ENCODE measurements at regions not wholly inside any gene's neighbourhood (a gene's known extent, or its start where the extent isn't known, plus 50 kb on each side); places are given as distances from the start of the nearest gene placed in this dataset.

DNA sequence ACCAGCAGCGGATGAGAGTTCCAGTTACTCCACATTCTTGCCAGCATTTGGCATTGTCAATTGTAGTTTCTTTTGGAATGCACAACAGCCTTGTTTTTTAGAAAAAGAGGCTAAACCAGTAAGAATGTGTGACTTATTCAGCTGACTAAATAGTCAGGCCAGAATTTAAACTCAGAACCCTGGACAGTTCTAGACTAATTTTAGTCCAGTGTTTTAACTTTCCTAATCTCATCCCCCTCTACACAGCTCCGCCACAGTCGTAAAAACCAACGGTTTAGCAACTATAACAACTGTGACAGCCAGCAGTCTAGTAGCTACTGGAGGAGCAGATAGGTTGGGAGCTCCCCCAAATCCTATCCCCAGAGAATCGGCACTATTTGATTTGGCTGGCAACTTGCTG, 103.7 kb downstream of the FOXD1 start:
- TF ChIP-seq CTCF (IDR thresholded peaks at IDR 0.05; ENCODE audit: unreplicated experiment), result no peak
- H3K36me3 Mint-ChIP-seq (ENCODE audit: low read depth, unreplicated experiment), result peaks cover 7% of the 10 kb centered on the region
- H3K4me3 Mint-ChIP-seq (ENCODE audit: unreplicated experiment), result no peak overlapping the region
- no peaks in the 10 kb centered on the region for H3K4me1 Mint-ChIP-seq (ENCODE audit: unreplicated experiment)
- H3K9me3 Mint-ChIP-seq (ENCODE audit: unreplicated experiment), result peaks cover 15% of the 10 kb centered on the region
- H3K27me3 Mint-ChIP-seq (ENCODE audit: unreplicated experiment), result no peaks in the 10 kb centered on the region
- H3K27ac Mint-ChIP-seq (ENCODE audit: unreplicated experiment), result no peak overlapping the region
- DNase-seq (ENCODE audit: low spot score), result no peak

- TF ChIP-seq CTCF (IDR thresholded peaks at IDR 0.05; ENCODE audit: unreplicated experiment), result no peak
- Mint-ChIP-seq H3K27ac (ENCODE audit: unreplicated experiment) (no peak overlapping the region), H3K4me3 (ENCODE audit: unreplicated experiment) (no peak overlapping the region), H3K27me3 (ENCODE audit: unreplicated experiment) (no peaks in the 10 kb centered on the region), H3K9me3 (ENCODE audit: unreplicated experiment) (no peaks in the 10 kb centered on the region), H3K36me3 (ENCODE audit: low read depth, unreplicated experiment) (no peaks in the 10 kb centered on the region), H3K4me1 (ENCODE audit: unreplicated experiment) (peaks cover 8% of the 10 kb centered on the region)
- no peak for DNase-seq (ENCODE audit: low spot score)
Measured at GRCh38 chr5:73339711-73340110, 108.9 kb downstream of the FOXD1 start.

DNA sequence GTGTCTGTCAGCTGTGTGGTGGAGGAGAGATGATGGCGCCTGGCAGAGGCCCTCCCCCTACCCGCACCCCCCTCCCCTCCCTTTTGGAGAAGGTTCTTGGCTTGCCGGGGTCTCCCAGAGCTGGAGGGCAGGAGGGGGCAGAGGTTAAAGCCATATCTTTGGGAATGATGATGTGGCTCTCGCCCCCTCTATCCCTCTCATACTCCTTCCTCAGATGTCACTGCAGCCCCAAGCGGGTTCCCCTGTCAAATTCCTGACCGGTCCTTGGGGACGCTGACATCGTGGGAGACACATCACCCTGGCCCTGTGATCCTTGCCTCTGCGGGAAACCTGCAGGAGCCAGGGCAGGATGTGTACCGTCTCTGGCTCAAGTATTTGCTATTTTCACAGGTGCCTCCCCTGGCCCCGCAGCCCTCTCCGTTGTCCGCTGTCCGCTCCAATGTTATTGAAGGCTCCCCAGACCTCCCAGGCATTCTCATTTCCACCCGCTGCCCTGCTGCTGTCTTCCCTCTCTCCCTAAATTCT, 109.5 kb downstream of the FOXD1 start:
- H3K9me3 Mint-ChIP-seq (ENCODE audit: unreplicated experiment), result no peaks in the 10 kb centered on the region
- no peak for DNase-seq (ENCODE audit: low spot score)
- H3K27me3 Mint-ChIP-seq (ENCODE audit: unreplicated experiment), result no peaks in the 10 kb centered on the region
- H3K4me1 Mint-ChIP-seq (ENCODE audit: unreplicated experiment), result peaks cover 8% of the 10 kb centered on the region
- H3K36me3 Mint-ChIP-seq (ENCODE audit: low read depth, unreplicated experiment), result no peaks in the 10 kb centered on the region
- H3K27ac Mint-ChIP-seq (ENCODE audit: unreplicated experiment), result no peak overlapping the region
- no peak for TF ChIP-seq CTCF (IDR thresholded peaks at IDR 0.05; ENCODE audit: unreplicated experiment)
- no peak overlapping the region for H3K4me3 Mint-ChIP-seq (ENCODE audit: unreplicated experiment)

DNA sequence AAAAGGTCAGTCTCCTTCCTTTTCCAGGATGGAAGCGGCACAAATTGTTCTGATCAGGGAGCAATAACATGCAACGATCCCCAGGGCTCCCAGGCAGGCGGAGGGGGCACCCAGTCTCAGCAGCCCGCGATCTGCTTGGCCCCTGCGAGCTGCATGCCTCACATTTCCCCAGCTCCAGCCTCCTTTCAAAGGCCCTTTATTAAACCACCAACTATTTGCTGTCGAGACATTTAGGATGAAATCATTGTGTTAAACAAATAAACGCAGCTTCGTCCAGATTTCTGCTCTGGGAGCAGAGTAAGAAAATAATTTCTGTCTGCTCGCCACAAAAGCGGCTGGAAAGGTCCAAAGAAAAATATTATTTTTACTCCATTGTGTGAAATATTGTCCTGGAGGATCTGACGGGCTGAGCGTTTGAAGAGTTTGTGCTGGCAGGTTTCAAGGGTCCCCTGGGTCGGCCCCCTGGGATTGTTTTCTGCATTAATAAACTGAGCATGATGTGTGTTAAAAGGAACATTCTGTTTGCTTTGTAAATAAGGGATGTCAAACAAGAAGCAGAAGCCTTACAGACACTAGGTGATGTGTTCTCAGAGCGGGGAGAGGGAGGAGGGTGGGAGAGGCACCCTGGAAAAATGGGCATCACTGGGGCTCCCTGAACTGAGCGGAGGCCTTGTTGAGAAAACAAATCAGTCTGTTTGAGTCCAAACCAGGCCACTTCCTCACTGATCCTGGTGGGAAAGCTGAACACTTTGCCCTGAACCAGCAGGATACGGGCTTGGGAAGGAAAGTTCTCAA, 110.1 kb downstream of the FOXD1 start:
- no peak for TF ChIP-seq CTCF (IDR thresholded peaks at IDR 0.05; ENCODE audit: unreplicated experiment)
- Mint-ChIP-seq H3K9me3 (ENCODE audit: unreplicated experiment) (no peaks in the 10 kb centered on the region), H3K4me1 (ENCODE audit: unreplicated experiment) (peaks cover 8% of the 10 kb centered on the region), H3K36me3 (ENCODE audit: low read depth, unreplicated experiment) (no peaks in the 10 kb centered on the region), H3K27me3 (ENCODE audit: unreplicated experiment) (no peaks in the 10 kb centered on the region), H3K27ac (ENCODE audit: unreplicated experiment) (no peak overlapping the region), H3K4me3 (ENCODE audit: unreplicated experiment) (no peak overlapping the region)
- DNase-seq (ENCODE audit: low spot score), result no peak

GRCh38 chr5:73337586-73338255, 110.9 kb downstream of the FOXD1 start:
- TF ChIP-seq CTCF (IDR thresholded peaks at IDR 0.05; ENCODE audit: unreplicated experiment), result no peak
- no peak for DNase-seq (ENCODE audit: low spot score)
- no peaks in the 10 kb centered on the region for H3K27me3 Mint-ChIP-seq (ENCODE audit: unreplicated experiment)
- H3K9me3 Mint-ChIP-seq (ENCODE audit: unreplicated experiment), result no peaks in the 10 kb centered on the region
- H3K36me3 Mint-ChIP-seq (ENCODE audit: low read depth, unreplicated experiment), result no peaks in the 10 kb centered on the region
- no peak overlapping the region for H3K4me3 Mint-ChIP-seq (ENCODE audit: unreplicated experiment)
- peaks cover 8% of the 10 kb centered on the region for H3K4me1 Mint-ChIP-seq (ENCODE audit: unreplicated experiment)
- no peak overlapping the region for H3K27ac Mint-ChIP-seq (ENCODE audit: unreplicated experiment)

Measured in endothelial cell (in vitro differentiated cells).